Ovary (tissue), 3 donors: ENCODE measurements at regions not wholly inside any gene's neighbourhood (a gene's known extent, or its start where the extent isn't known, plus 50 kb on each side); places are given as distances from the start of the nearest gene placed in this dataset.

Source experiments
- CTCF ChIP-seq, 3 donors: fragments of 450-650 bp in 2 of 3; fragments of 200-600 bp in 1 of 3; IDR thresholded peaks; one replicate each; pipeline versions ENCODE4 v1.5.1 to v1.8.0; 2016 to 2022; ENCODE audit warnings: antibody characterized with exemption in 3 of 3, mild to moderate bottlenecking in 1 of 3
- POLR2A ChIP-seq: fragments of 450-650 bp; IDR thresholded peaks from one replicate; pipeline ENCODE4 v1.6.1; 2017; ENCODE audit warnings: antibody characterized with exemption, mild to moderate bottlenecking, moderate library complexity
- donor health status: DM: no; HTN: no; CAD: no.

GRCh38 chrX:859329-859728 lies 228.7 kb downstream of the SHOX start:
- no peak for TF ChIP-seq CTCF (IDR thresholded peaks at IDR 0.05)
- no peak for TF ChIP-seq POLR2A
